ENCODE measurements at regions not wholly inside any gene's neighbourhood (a gene's known extent, or its start where the extent isn't known, plus 50 kb on each side); places are given as distances from the start of the nearest gene placed in this dataset.

- TF ChIP-seq POLR2A (IDR thresholded peaks at IDR 0.05): no peak
- TF ChIP-seq CTCF (IDR thresholded peaks at IDR 0.05): no peak
Observed at GRCh38 chr2:209340522-209340921, 83.3 kb upstream of the MAP2 start.
